NB4 (cell line): ENCODE measurements at regions not wholly inside any gene's neighbourhood (a gene's known extent, or its start where the extent isn't known, plus 50 kb on each side); places are given as distances from the start of the nearest gene placed in this dataset.

Experiments used
- MYC ChIP-seq: IDR thresholded peaks from 2 replicates; pipeline ENCODE4 v1.6.1; 2011; ENCODE audit warnings: low read depth, low read length
- POLR2A ChIP-seq: IDR thresholded peaks from 2 replicates; pipeline ENCODE4 v1.6.1; 2011; ENCODE audit warnings: mild to moderate bottlenecking; ENCODE audit not compliant: insufficient read length; ENCODE audit errors: extremely low read depth
- TF ChIP-seq, protein P1 (sequence below): IDR thresholded peaks from one replicate; pipeline ENCODE4 v1.5.1; 2012; ENCODE audit warnings: low read depth, low read length

DNA sequence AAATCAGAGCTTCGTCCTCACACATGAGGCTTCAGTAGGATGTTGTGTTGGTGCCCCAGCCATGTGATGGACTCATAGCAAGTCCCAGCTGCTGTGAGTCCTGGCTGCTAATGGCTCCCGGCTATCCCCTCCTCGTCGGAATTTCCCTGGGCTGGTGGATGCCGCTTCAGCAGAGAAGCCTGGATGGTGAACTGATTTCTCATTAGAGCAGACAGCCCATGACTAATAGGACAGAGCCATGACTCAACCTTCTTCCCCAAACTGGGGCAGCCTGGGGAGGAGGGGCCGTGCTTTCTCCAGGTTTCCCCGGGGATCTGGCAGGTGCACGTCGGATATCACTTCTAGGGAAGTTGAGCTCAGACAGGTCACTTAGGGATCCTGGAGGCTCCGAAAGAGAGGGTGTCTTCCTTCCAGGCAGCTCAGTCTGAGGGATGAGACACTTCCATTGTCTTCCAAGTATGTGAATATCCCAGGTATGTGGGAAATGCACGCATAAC is 112.7 kb downstream of the ASMT start:
- TF ChIP-seq MYC (no peak), POLR2A (no peak)
- TF ChIP-seq, protein P1, sequence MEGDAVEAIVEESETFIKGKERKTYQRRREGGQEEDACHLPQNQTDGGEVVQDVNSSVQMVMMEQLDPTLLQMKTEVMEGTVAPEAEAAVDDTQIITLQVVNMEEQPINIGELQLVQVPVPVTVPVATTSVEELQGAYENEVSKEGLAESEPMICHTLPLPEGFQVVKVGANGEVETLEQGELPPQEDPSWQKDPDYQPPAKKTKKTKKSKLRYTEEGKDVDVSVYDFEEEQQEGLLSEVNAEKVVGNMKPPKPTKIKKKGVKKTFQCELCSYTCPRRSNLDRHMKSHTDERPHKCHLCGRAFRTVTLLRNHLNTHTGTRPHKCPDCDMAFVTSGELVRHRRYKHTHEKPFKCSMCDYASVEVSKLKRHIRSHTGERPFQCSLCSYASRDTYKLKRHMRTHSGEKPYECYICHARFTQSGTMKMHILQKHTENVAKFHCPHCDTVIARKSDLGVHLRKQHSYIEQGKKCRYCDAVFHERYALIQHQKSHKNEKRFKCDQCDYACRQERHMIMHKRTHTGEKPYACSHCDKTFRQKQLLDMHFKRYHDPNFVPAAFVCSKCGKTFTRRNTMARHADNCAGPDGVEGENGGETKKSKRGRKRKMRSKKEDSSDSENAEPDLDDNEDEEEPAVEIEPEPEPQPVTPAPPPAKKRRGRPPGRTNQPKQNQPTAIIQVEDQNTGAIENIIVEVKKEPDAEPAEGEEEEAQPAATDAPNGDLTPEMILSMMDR: no peak
